Right cardiac atrium (tissue), 5 donors: ENCODE measurements at regions not wholly inside any gene's neighbourhood (a gene's known extent, or its start where the extent isn't known, plus 50 kb on each side); places are given as distances from the start of the nearest gene placed in this dataset.
A peak's percentile ranks its signal among the peaks of the same experiment; 100 is the strongest.

ENCODE experiments used
- ATAC-seq, 2 donors: fragments of 200-7000 bp; cut with Tn5 transposase; one replicate each; pipeline versions ENCODE4 v1.8.0 to v1.9.1; 2020; ENCODE audit warnings: moderate library complexity in 2 of 2, mild to moderate bottlenecking in 1 of 2
- DNase-seq, 3 donors: peaks; one replicate each; pipeline ENCODE4 v3.0.0-alpha.2; 2020
- H3K27ac ChIP-seq: one replicate; pipeline ENCODE4 v1.5.1; 2013; ENCODE audit warnings: mild to moderate bottlenecking, low read length, control low read depth, moderate library complexity
- H3K27me3 ChIP-seq: one replicate; pipeline ENCODE4 v1.6.1; 2013; ENCODE audit not compliant: control insufficient read depth, insufficient read depth
- H3K4me1 ChIP-seq: one replicate; pipeline ENCODE4 v1.6.1; 2013; ENCODE audit warnings: low read length; ENCODE audit not compliant: control insufficient read depth, insufficient read depth
- H3K4me3 ChIP-seq: one replicate; pipeline ENCODE4 v1.5.1; 2013; ENCODE audit warnings: low read length, control low read depth
- H3K9me3 ChIP-seq: one replicate; pipeline ENCODE4 v1.6.1; 2013; ENCODE audit warnings: low read length; ENCODE audit not compliant: control insufficient read depth
- WGBS: extraction: QIAGEN DNeasy Blood & Tissue Kit; methylation state at CpG from one replicate; pipeline ENCODE4 v1.1.7; 2013; 5-methylcytosine and 5-hydroxymethylcytosine counted together
- intact Hi-C, 4 donors: fragments of 100-400 bp; cut with DNase I; formaldehyde crosslinking; loops; one replicate each; pipeline versions ENCODE4 v1.11.0 to v1.14.0; 2022 to 2023
- donor health status: healthy with polysubstance abuse.
- donor health status: DM: no; HTN: yes; CAD: no.
- donor health status: DM: no; HTN: no; CAD: no.
- donor health status: DM: no; HTN: yes; CAD: no; lungs with severe emphysema.
- donor health status: DM: yes; HTN: yes; CAD: no.

DNA sequence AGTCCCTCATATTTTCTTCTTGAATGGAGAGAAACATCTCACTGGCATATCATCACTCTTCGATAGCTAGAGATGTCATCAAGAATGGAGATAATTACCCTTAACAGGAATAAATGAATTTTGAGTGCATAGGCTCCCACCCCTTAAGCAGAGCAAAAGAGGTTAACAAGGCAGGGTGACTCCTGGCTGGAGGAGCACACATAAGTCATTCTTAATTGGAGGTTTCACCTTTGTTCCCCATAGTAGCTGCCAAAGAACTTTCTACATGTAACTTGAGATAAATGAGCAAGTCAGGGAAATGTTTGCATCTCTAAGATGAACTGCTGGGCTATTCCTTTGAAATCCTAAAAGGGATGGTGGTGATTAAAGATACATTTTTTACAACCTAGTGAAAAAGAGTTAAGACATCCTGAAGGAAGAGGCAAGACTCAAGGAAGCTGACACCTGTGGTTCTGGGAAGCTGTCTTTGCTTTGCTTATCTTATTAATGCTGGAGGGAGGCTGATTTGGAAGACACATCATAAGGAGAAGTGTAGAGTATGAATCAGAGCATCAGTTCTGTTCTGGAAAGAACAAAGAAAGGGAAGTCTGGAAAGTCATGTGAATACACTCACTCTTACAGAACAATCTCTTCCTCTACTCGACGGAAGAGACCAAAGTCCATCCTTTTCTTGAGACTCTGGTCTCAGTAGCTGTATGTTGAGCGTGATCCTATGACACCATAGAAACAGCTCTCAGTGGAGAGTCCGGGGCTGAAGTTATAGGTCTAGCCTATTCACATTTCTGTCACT lies 326.3 kb downstream of the OSTF1 start:
- no peaks in the 10 kb centered on the region for H3K27me3 ChIP-seq
- 81% methylated on average over 5 of the region's 5 CpGs for WGBS
- no peaks in the 10 kb centered on the region for H3K9me3 ChIP-seq
- H3K4me3 ChIP-seq = no peak overlapping the region
- DNase-seq (no peak), ATAC-seq (no peak)
- intact Hi-C loops = no loop called here
- H3K4me1 ChIP-seq = no peaks in the 10 kb centered on the region
- no peak overlapping the region for H3K27ac ChIP-seq

DNA sequence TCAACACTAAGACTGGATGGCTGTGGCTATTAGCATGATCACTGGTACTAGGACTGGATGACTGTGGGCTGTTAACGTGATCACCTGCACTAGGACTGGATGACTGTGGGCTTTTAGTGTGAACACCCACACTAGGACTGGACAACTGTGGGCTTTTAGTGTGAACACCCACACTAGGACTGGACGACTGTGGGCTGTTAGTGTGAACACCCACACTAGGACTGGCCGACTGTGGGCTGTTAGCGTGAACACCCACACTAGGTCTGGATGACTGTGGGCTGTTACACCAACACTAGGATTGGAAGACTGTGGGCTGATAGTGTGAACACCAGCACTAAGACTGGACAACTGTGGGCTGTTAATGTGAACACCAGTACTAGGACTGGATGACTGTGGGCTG lies 329.2 kb downstream of the OSTF1 start:
- intact Hi-C loops = no loop called here
- H3K27ac ChIP-seq = no peak overlapping the region
- DNase-seq (no peak), ATAC-seq (no peak)
- H3K4me1 ChIP-seq = no peaks in the 10 kb centered on the region
- no peak overlapping the region for H3K4me3 ChIP-seq
- H3K9me3 ChIP-seq = no peaks in the 10 kb centered on the region
- no peaks in the 10 kb centered on the region for H3K27me3 ChIP-seq
- 94% methylated on average over 4 of the region's 4 CpGs for WGBS

DNA sequence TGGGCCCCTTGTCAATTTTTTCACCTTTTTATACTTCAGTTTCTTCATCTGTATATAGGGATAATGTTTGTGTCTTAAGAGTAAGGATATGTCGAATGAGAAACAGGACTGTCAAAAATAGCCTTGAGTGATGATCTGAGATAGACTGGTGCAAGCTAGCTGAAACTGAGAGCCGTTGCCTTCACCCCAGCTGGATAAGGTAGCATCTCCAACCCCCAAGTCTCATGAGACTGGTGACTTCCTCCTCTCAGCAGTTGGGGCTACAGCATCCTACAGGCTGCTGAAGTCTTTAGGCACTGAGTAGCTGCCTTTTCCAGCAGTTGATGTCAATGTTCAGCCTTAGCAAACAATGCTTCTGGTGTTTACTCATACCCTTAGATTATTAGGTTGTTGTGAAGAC lies 330.2 kb downstream of the OSTF1 start:
- Histone ChIP-seq H3K27ac (no peak overlapping the region), H3K27me3 (no peaks in the 10 kb centered on the region), H3K9me3 (no peaks in the 10 kb centered on the region), H3K4me1 (no peaks in the 10 kb centered on the region), H3K4me3 (no peak overlapping the region)
- ATAC-seq (no peak), DNase-seq (no peak)
- intact Hi-C loops = no loop called here
- 68% methylated on average over 2 of the region's 2 CpGs for WGBS

DNA sequence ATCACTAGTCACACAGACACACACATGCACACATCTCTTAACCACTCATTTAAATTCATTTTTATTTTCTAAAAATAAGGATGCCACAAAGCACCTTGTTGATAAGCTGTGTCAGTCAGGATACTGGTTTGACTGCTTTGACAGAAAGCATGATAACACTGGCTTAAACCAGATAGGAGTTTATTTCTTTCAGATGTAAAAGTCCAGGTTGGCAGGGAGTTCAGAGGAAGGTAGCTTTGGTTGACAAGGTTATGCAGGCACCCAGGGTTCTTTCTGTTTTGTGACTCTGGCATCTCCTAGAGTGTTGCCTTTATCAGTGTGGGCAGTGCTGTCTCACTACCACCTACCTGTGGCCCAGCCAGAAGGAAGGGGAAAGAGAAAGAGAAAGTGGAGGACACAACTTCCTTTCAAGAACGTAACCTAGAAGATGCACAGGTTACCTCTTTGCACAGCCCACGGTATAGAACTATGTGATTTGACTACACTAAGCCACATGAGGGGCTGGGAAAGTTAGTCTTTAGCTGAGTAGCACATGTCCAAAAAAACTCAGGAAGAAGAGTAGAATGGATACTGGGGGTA lies 334.7 kb downstream of the OSTF1 start:
- Histone ChIP-seq H3K4me1 (no peaks in the 10 kb centered on the region), H3K9me3 (no peaks in the 10 kb centered on the region), H3K27me3 (no peaks in the 10 kb centered on the region), H3K4me3 (no peak overlapping the region), H3K27ac (no peak overlapping the region)
- WGBS = 86% methylated on average over 2 of the region's 2 CpGs
- DNase-seq = no peak
- no peak for ATAC-seq
- intact Hi-C loops = no loop called here

DNA sequence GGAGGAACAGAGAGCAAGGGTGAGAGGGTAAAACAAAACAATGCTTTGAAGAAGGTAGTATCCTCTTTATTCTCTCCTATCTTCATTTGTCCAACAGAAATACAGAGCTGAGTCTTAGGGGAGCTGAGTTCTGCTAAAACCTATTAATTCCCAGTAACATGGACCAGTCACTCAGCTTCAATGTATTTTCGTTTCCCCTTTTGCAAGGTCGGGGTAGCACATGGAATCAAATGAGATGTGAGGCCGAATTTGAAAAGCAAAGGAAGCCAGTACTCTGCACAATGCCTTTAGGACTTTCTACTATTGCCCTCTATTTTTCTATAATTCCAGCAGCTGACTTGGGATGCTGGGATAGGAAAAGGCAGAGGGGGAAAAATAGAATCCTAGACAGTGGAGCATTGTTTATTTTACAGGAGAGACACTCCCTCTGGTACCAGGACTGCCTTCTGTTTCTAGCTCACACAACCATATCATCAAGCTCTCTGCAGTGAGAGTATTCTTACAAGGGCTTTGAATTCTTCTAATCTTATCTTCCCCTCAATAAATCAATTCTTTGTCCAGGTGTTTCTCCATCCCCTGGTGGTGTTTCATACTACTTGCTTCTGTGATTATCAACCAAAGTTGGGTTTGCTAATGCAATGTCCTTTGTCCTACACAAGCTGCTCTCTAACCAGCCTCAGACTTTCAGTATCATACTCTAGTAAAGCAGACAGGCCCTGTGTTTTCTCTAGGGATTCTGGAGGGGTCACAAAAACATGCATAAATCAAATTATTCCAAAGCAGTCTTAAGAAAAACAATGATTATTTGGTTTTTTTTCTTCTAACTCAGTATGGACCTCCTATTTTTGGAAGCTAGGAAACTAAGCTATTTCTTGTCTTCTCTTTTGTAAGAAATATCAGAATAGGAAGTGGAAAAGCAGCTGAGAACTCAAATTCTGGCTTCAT lies 341.5 kb downstream of the OSTF1 start:
- Histone ChIP-seq H3K4me3 (no peak overlapping the region), H3K9me3 (no peaks in the 10 kb centered on the region), H3K4me1 (no peaks in the 10 kb centered on the region), H3K27me3 (no peaks in the 10 kb centered on the region), H3K27ac (no peak overlapping the region)
- 56% methylated on average over 3 of the region's 3 CpGs for WGBS
- no peak for DNase-seq
- peak in 1 of 2 donors; percentile 41 for ATAC-seq
- intact Hi-C loops = no loop called here

DNA sequence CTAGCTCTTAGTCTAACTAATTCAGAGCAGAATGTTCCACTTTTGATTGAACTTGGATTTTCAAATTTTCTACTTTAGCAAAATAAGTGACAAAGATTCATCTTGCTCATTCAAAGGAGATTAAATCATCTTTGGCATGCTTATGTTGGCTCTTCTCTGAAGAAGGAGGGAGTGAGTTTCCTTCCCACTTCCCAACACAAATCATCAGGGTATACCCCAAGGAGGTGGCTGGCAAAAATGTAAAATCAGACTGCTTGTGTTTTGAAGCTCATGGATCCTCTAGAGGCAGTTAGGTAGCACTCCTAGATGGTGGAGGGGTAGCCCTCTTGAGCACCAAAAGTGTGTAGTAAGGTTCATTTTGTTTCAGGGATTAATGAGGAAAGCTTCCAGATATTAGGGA lies 343.1 kb downstream of the OSTF1 start:
- peak; percentile 43 to 68 for ATAC-seq

DNA sequence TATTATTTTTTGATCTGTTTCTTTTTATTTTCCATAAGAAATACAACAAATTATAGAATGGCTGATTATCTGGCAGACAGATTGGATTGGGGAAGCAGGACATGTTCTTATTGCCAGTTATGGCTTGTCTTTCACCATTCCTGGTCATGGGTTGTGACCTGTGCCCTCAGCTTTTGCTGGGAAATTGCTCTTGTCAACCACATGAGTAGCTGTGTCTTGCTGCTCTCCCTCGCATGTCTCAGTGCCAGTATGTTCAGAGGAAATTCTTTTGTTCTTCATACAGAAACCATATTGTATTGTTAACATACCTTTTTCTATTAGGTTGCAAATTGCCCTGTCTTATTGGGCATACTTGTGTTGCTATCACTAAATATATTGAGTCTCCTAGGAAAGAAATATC lies 344.1 kb downstream of the OSTF1 start:
- peak overlapping the region; percentile 56 for H3K27ac ChIP-seq
- H3K9me3 ChIP-seq = no peaks in the 10 kb centered on the region

More for the DNA sequence above, 343.1 kb downstream of the OSTF1 start:
- no peak overlapping the region for H3K4me3 ChIP-seq
- H3K27ac ChIP-seq = peak overlapping the region; percentile 76
- intact Hi-C loops = no loop called here
- no peaks in the 10 kb centered on the region for H3K9me3 ChIP-seq
- no peaks in the 10 kb centered on the region for H3K4me1 ChIP-seq
- no peaks in the 10 kb centered on the region for H3K27me3 ChIP-seq
- DNase-seq = no peak

DNA sequence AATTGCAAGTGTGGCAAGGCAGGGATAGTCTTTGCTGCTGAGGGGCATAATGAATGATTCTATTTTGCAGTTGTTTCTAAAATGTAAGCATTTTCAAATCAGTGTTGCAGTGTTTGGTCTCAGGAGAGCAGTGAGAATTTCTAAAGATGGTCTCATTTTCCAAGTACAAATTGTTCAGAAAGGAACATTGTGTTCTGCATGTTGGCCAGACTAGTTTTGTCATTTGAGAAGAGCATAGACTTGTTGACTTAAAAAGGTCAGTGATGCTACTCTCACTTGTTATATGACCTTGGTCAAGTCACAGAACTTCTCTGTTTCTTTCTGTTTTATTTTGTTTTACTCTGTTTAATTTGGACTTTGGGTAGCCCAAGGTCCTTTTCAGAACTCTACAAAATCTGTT lies 344.6 kb downstream of the OSTF1 start:
- no peak for DNase-seq
- H3K27ac ChIP-seq = no peak overlapping the region
- intact Hi-C loops = no loop called here

More for the DNA sequence above, 344.1 kb downstream of the OSTF1 start:
- Histone ChIP-seq H3K4me3 (no peak overlapping the region), H3K4me1 (no peaks in the 10 kb centered on the region), H3K27me3 (no peaks in the 10 kb centered on the region)
- WGBS = 55% methylated on average over 1 of the region's 1 CpG
- intact Hi-C loops = no loop called here
- ATAC-seq (peak; percentile 40 to 57), DNase-seq (peak in 2 of 3 donors; percentile 25 to 52)

DNA sequence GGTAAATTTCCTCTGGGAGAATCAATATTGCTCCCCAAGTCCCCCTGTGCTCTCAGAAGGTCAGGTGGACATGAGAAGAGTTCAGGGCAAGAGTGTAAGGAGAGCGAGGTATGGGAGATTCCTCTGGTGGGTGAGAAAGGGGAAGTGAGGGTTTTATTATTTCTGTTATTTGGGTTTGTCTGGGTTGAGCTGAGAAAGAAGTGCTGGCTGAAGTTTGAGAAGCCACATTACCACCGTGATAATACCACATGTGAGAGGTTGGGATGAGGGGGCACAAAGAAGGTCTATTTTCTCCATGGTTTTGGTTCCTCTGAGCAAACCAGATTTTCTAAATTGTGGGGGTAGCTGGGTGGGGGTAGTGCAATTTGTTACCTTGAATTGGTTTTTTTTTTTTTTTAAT lies 350.4 kb downstream of the OSTF1 start:
- no peaks in the 10 kb centered on the region for H3K9me3 ChIP-seq
- intact Hi-C loops = no loop called here
- 82% methylated on average over 2 of the region's 2 CpGs for WGBS
- DNase-seq (no peak), ATAC-seq (no peak)
- no peak overlapping the region for H3K27ac ChIP-seq
- no peaks in the 10 kb centered on the region for H3K4me1 ChIP-seq
- no peak overlapping the region for H3K4me3 ChIP-seq
- no peaks in the 10 kb centered on the region for H3K27me3 ChIP-seq

More for the DNA sequence above, 344.6 kb downstream of the OSTF1 start:
- Histone ChIP-seq H3K4me1 (no peaks in the 10 kb centered on the region), H3K27me3 (no peaks in the 10 kb centered on the region), H3K4me3 (no peak overlapping the region), H3K9me3 (no peaks in the 10 kb centered on the region)
- ATAC-seq = peak; percentile 66 to 74

DNA sequence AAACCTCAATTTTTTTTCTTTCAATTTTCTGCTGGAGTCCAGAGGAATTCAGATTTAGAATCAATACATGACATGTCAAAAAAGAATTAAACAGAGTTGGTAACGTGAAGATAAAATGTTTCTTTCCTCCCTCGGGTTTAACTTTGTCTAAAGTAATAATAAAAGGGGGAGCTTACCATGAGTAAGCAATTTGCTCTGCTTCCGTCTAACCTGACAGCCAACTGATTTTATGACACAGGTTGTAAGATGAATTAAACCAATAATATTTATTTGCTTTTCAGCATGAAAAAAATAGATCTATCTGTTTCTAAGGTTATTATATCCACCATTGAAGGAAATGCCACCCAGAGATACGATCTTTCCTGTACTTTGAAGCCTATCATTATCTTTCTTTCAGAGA lies 352.6 kb downstream of the OSTF1 start:
- Histone ChIP-seq H3K27me3 (no peaks in the 10 kb centered on the region), H3K9me3 (no peaks in the 10 kb centered on the region), H3K4me3 (no peak overlapping the region), H3K4me1 (no peaks in the 10 kb centered on the region), H3K27ac (no peak overlapping the region)
- ATAC-seq = no peak
- intact Hi-C loops = no loop called here
- WGBS = 70% methylated on average over 4 of the region's 4 CpGs
- DNase-seq = no peak

DNA sequence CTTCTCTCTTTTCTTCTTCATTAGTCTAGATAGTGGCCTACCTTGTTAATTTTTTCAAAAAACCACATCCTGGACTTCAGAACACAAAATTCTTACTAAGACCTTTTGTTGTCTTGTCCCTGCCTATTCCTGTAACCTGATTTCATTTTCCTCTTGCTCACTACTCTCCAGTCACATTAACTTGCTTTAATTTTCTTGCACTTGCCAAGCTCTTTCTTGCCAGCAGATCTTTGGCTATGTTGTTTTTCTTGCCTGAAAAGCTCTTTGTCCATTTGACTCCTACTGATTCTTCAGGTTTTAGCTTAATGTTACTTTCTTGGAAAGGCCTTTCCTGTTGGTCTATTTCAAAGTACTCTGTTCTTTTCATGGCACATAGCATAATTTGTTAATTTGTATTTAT lies 356.8 kb downstream of the OSTF1 start:
- no peaks in the 10 kb centered on the region for H3K9me3 ChIP-seq
- H3K4me3 ChIP-seq = no peak overlapping the region
- H3K27ac ChIP-seq = no peak overlapping the region
- intact Hi-C loops = no loop called here
- no peaks in the 10 kb centered on the region for H3K27me3 ChIP-seq
- DNase-seq = no peak
- ATAC-seq = no peak
- H3K4me1 ChIP-seq = no peaks in the 10 kb centered on the region
